Lung (tissue), 11 donors: ENCODE measurements at regions not wholly inside any gene's neighbourhood (a gene's known extent, or its start where the extent isn't known, plus 50 kb on each side); places are given as distances from the start of the nearest gene placed in this dataset.

Experiments used
- ATAC-seq: fragments of 200-7000 bp; cut with Tn5 transposase; one replicate; pipeline ENCODE4 v1.9.1; 2020; ENCODE audit warnings: moderate number of reproducible peaks; ENCODE audit not compliant: insufficient read depth, low FRiP score
- DNase-seq, 3 donors: peaks; one replicate each; pipeline ENCODE4 v3.0.0-alpha.2; 2013 to 2017
- H3K27ac ChIP-seq, 2 donors: one replicate each; pipeline ENCODE4 v1.5.1; 2013; ENCODE audit warnings: mild to moderate bottlenecking in 2 of 2, moderate library complexity in 2 of 2, control low read depth in 1 of 2, inconsistent platforms in 1 of 2, low read depth in 1 of 2, low read length in 1 of 2
- H3K27me3 ChIP-seq, 3 donors: one replicate each; pipeline ENCODE4 v1.5.1; 2013; ENCODE audit warnings: low read length in 2 of 3; ENCODE audit not compliant: control insufficient read depth in 3 of 3, insufficient read depth in 3 of 3
- H3K36me3 ChIP-seq, 4 donors: one replicate each; pipeline ENCODE4 v1.5.1; 2013; ENCODE audit warnings: low read length in 4 of 4, mild to moderate bottlenecking in 1 of 4, moderate library complexity in 1 of 4; ENCODE audit not compliant: control insufficient read depth in 4 of 4, insufficient read depth in 4 of 4
- H3K4me1 ChIP-seq, 5 donors: one replicate each; pipeline ENCODE4 v1.5.1; 2013; ENCODE audit warnings: low read length in 5 of 5, mild to moderate bottlenecking in 2 of 5, moderate library complexity in 1 of 5; ENCODE audit not compliant: control insufficient read depth in 5 of 5, insufficient read depth in 5 of 5
- H3K4me3 ChIP-seq: one replicate; pipeline ENCODE4 v1.5.1; 2013; ENCODE audit warnings: mild to moderate bottlenecking, control low read depth, moderate library complexity
- H3K9ac ChIP-seq, 2 donors: one replicate each; pipeline ENCODE4 v1.5.1; 2013; ENCODE audit warnings: low read length in 2 of 2, control low read depth in 1 of 2; ENCODE audit not compliant: insufficient read depth in 1 of 2
- H3K9me3 ChIP-seq, 4 donors: one replicate each; pipeline ENCODE4 v1.5.1; 2013; ENCODE audit warnings: low read length in 3 of 4, mild to moderate bottlenecking in 1 of 4, moderate library complexity in 1 of 4; ENCODE audit not compliant: control insufficient read depth in 4 of 4, insufficient read depth in 3 of 4
- WGBS, 2 donors: extraction: QIAGEN DNeasy Blood & Tissue Kit; methylation state at CpG; one replicate each; pipeline ENCODE4 v1.1.7; 2013; 5-methylcytosine and 5-hydroxymethylcytosine counted together
- TF ChIP-seq, protein P1 (sequence below): IDR thresholded peaks from 2 replicates; pipeline ENCODE4 v1.5.1; 2012; ENCODE audit warnings: mild to moderate bottlenecking; ENCODE audit errors: control extremely low read depth, extremely low read depth
- donor health status: control.
- donor health status: control.
- donor health status: Bipolar disorder and iron deficiency.
- donor health status: healthy.
- donor health status: DM: yes; HTN: yes; CAD: no.

- Histone ChIP-seq H3K36me3 (no peaks in the 10 kb centered on the region), H3K4me1 (peaks cover 0 to 13% (median 0%) of the 10 kb centered on the region in 5 donors), H3K27ac (no peak overlapping the region), H3K9ac (no peak overlapping the region), H3K27me3 (peaks cover 0 to 6% (median 4%) of the 10 kb centered on the region in 3 donors), H3K4me3 (no peak overlapping the region), H3K9me3 (no peaks in the 10 kb centered on the region)
- TF ChIP-seq, protein P1, sequence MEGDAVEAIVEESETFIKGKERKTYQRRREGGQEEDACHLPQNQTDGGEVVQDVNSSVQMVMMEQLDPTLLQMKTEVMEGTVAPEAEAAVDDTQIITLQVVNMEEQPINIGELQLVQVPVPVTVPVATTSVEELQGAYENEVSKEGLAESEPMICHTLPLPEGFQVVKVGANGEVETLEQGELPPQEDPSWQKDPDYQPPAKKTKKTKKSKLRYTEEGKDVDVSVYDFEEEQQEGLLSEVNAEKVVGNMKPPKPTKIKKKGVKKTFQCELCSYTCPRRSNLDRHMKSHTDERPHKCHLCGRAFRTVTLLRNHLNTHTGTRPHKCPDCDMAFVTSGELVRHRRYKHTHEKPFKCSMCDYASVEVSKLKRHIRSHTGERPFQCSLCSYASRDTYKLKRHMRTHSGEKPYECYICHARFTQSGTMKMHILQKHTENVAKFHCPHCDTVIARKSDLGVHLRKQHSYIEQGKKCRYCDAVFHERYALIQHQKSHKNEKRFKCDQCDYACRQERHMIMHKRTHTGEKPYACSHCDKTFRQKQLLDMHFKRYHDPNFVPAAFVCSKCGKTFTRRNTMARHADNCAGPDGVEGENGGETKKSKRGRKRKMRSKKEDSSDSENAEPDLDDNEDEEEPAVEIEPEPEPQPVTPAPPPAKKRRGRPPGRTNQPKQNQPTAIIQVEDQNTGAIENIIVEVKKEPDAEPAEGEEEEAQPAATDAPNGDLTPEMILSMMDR, result no peak
- ATAC-seq (no peak), DNase-seq (no peak)
- WGBS, 2 donors, result 88 to 91% methylated on average over 42 of the region's 42 CpGs
Measured at GRCh38 chr12:132409495-132410295, 80.3 kb upstream of the FBRSL1 start.

- DNase-seq, result no peak
- Histone ChIP-seq H3K27me3 (peaks cover 0 to 11% (median 6%) of the 10 kb centered on the region in 3 donors), H3K4me3 (no peak overlapping the region), H3K9ac (no peak overlapping the region), H3K36me3 (no peaks in the 10 kb centered on the region), H3K27ac (no peak overlapping the region), H3K9me3 (no peaks in the 10 kb centered on the region), H3K4me1 (peaks cover 0 to 13% (median 0%) of the 10 kb centered on the region in 5 donors)
- 78 to 86% methylated on average over 29 to 33 of the region's 33 CpGs for WGBS, 2 donors
- TF ChIP-seq, protein P1, result no peak
- no peak for ATAC-seq
Measured at GRCh38 chr12:132408626-132409494, 79.5 kb upstream of the GALNT9 start.

- 70 to 74% methylated on average over 10 of the region's 10 CpGs for WGBS, 2 donors
- DNase-seq (peak in 1 of 3 donors; percentile 58), ATAC-seq (no peak)
- Histone ChIP-seq H3K4me1 (peaks cover 0 to 13% (median 0%) of the 10 kb centered on the region in 5 donors), H3K36me3 (no peaks in the 10 kb centered on the region), H3K27ac (no peak overlapping the region), H3K9ac (no peak overlapping the region), H3K9me3 (no peaks in the 10 kb centered on the region), H3K4me3 (no peak overlapping the region), H3K27me3 (peaks cover 0 to 11% (median 6%) of the 10 kb centered on the region in 3 donors)
- TF ChIP-seq, protein P1, result no peak
Measured at GRCh38 chr12:132407992-132408391, 78.6 kb upstream of the GALNT9 start.
